ENCODE measurements at regions not wholly inside any gene's neighbourhood (a gene's known extent, or its start where the extent isn't known, plus 50 kb on each side); places are given as distances from the start of the nearest gene placed in this dataset.

- Histone ChIP-seq H3K18ac (ENCODE audit: insufficient read length, low read depth, low read length) (no peak overlapping the region), H2AFZ (ENCODE audit: low read length) (no peak overlapping the region), H2AK5ac (ENCODE audit: insufficient read length, low read length) (no peak overlapping the region), H3K27ac (ENCODE audit: insufficient read length, low read depth, low read length) (no peak overlapping the region), H4K20me1 (ENCODE audit: control insufficient read depth, insufficient read depth, insufficient read length) (no peaks in the 10 kb centered on the region), H2BK15ac (ENCODE audit: low read depth, low read length) (no peak overlapping the region), H2BK12ac (ENCODE audit: insufficient read length, low read depth, low read length) (no peak overlapping the region), H2BK120ac (ENCODE audit: low read depth, low read length, poor library complexity, severe bottlenecking) (no peak overlapping the region), H4K8ac (replicated peaks; ENCODE audit: insufficient read length, low read depth, low read length) (no peak overlapping the region), H3K56ac (ENCODE audit: insufficient read length, low read depth, low read length) (no peak overlapping the region), H3K23me2 (ENCODE audit: insufficient read length, low read depth, low read length, poor library complexity, severe bottlenecking) (no peaks in the 10 kb centered on the region), H2BK5ac (ENCODE audit: insufficient read length, low read length) (no peak overlapping the region), H3K4me1 (ENCODE audit: insufficient read depth, low read length) (no peaks in the 10 kb centered on the region), H4K91ac (ENCODE audit: insufficient read length, low read depth, low read length) (no peak overlapping the region), H3K4me2 (ENCODE audit: insufficient read depth, insufficient read length, low read length) (no peak overlapping the region), H3K27me3 (ENCODE audit: insufficient read depth, low read length) (no peaks in the 10 kb centered on the region), H3K23ac (ENCODE audit: insufficient read length, low read depth, low read length) (no peak overlapping the region), H2BK20ac (ENCODE audit: low read depth, low read length, poor library complexity, severe bottlenecking) (no peak overlapping the region), H3T11ph (ENCODE audit: low read length) (no peak overlapping the region), H3K4ac (ENCODE audit: low read depth, low read length) (no peak overlapping the region), H3K79me2 (ENCODE audit: insufficient read depth, low read length) (no peaks in the 10 kb centered on the region), H3K9ac (ENCODE audit: extremely low read depth, insufficient read length, low read length) (no peak overlapping the region), H4K5ac (ENCODE audit: insufficient read length, low read depth, low read length) (no peak overlapping the region), H3K79me1 (ENCODE audit: insufficient read depth, low read depth, low read length, poor library complexity, severe bottlenecking) (no peaks in the 10 kb centered on the region), H3K14ac (ENCODE audit: insufficient read depth, low read length) (no peak overlapping the region), H3K9me3 (ENCODE audit: control insufficient read depth, low read depth, low read length) (no peaks in the 10 kb centered on the region)
- no peak overlapping the region for H3K27ac Mint-ChIP-seq
- no peaks in the 10 kb centered on the region for H3K27me3 Mint-ChIP-seq (ENCODE audit: low read depth)
- TF ChIP-seq, protein P1, sequence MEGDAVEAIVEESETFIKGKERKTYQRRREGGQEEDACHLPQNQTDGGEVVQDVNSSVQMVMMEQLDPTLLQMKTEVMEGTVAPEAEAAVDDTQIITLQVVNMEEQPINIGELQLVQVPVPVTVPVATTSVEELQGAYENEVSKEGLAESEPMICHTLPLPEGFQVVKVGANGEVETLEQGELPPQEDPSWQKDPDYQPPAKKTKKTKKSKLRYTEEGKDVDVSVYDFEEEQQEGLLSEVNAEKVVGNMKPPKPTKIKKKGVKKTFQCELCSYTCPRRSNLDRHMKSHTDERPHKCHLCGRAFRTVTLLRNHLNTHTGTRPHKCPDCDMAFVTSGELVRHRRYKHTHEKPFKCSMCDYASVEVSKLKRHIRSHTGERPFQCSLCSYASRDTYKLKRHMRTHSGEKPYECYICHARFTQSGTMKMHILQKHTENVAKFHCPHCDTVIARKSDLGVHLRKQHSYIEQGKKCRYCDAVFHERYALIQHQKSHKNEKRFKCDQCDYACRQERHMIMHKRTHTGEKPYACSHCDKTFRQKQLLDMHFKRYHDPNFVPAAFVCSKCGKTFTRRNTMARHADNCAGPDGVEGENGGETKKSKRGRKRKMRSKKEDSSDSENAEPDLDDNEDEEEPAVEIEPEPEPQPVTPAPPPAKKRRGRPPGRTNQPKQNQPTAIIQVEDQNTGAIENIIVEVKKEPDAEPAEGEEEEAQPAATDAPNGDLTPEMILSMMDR (conservative IDR thresholded peaks at IDR 0.05): no peak
- no peaks in the 10 kb centered on the region for H3K9me3 Mint-ChIP-seq
- H3K36me3 Mint-ChIP-seq (ENCODE audit: insufficient read depth in 1 of 3, low read depth in 3 of 3): peaks cover 0 to 9% (median 0%) of the 10 kb centered on the region in 3 experiments; a peak in 3 of 7 replicates
- peaks cover 0 to 7% of the 10 kb centered on the region in 2 experiments; a peak in 1 of 4 replicates for H3K4me1 Mint-ChIP-seq
- no peak overlapping the region for H3K4me3 Mint-ChIP-seq
- DNase-seq: no peak
- no CpG with 5 or more reads among the region's 2 CpGs for WGBS (ENCODE audit: extremely low coverage, insufficient read length, low lambda C conversion rate)
Measured at GRCh38 chr2:144208924-144209323, 311.0 kb downstream of the ZEB2 start.

Measured in H9 (cell line).